CD8-positive, alpha-beta memory T cell (primary cell): ENCODE measurements at regions not wholly inside any gene's neighbourhood (a gene's known extent, or its start where the extent isn't known, plus 50 kb on each side); places are given as distances from the start of the nearest gene placed in this dataset.

Source experiments
- CTCF ChIA-PET: fragments of 350-600 bp; sonication (Branson Sonifier 250); formaldehyde crosslinking; loops from one replicate; lab custom pipeline; 2021; ENCODE audit warnings: antibody characterized with exemption; lab: Charles Lee
- POLR2A ChIA-PET: fragments of 350-600 bp; sonication (Branson Sonifier 250); formaldehyde crosslinking; loops from one replicate; lab custom pipeline; 2021; ENCODE audit warnings: antibody characterized with exemption; lab: Charles Lee
- DNase-seq, 5 donors: peaks; one replicate each; pipeline versions ENCODE4 v3.0.0 to v3.0.0-alpha.2; 2020 to 2022; ENCODE audit warnings: mixed read lengths in 1 of 5
- H3K27ac ChIP-seq: one replicate; pipeline ENCODE4 v1.7.0; 2013; ENCODE audit warnings: low read depth, mild to moderate bottlenecking, low read length, moderate library complexity
- H3K27me3 ChIP-seq: 2 replicates; pipeline ENCODE4 v1.7.0; 2013; ENCODE audit warnings: low read length, mild to moderate bottlenecking; ENCODE audit not compliant: insufficient read depth, poor library complexity, severe bottlenecking
- H3K36me3 ChIP-seq: 2 replicates; pipeline ENCODE4 v1.7.0; 2013; ENCODE audit warnings: mild to moderate bottlenecking, low read length, moderate library complexity; ENCODE audit not compliant: insufficient read depth
- H3K4me1 ChIP-seq: 2 replicates; pipeline ENCODE4 v1.7.0; 2013; ENCODE audit warnings: mild to moderate bottlenecking, low read length, moderate library complexity; ENCODE audit not compliant: insufficient read depth
- H3K4me3 ChIP-seq: 2 replicates; pipeline ENCODE4 v1.7.0; 2013; ENCODE audit warnings: mild to moderate bottlenecking, low read length
- H3K9me3 ChIP-seq: 2 replicates; pipeline ENCODE4 v1.7.0; 2013; ENCODE audit warnings: mild to moderate bottlenecking, low read length
- H3K27ac Mint-ChIP-seq, 8 donors: one replicate each; pipeline ENCODE4 v1.8.0; 2020 to 2021; ENCODE audit warnings: mixed read lengths in 8 of 8, mild to moderate bottlenecking in 6 of 8, inconsistent platforms in 3 of 8, moderate library complexity in 3 of 8
- H3K27me3 Mint-ChIP-seq, 2 donors: one replicate each; pipeline ENCODE4 v1.8.0; 2020 to 2021; ENCODE audit warnings: mixed read lengths in 2 of 2, mild to moderate bottlenecking in 1 of 2, moderate library complexity in 1 of 2
- H3K36me3 Mint-ChIP-seq, 3 donors: one replicate each; pipeline ENCODE4 v1.8.0; 2020 to 2021; ENCODE audit warnings: mixed read lengths in 3 of 3, inconsistent platforms in 1 of 3, mild to moderate bottlenecking in 1 of 3
- H3K4me1 Mint-ChIP-seq, 3 donors: one replicate each; pipeline ENCODE4 v1.8.0; 2020 to 2021; ENCODE audit warnings: mixed read lengths in 3 of 3, inconsistent platforms in 1 of 3, mild to moderate bottlenecking in 1 of 3
- H3K4me3 Mint-ChIP-seq, 7 donors: one replicate each; pipeline ENCODE4 v1.8.0; 2020 to 2021; ENCODE audit warnings: mixed read lengths in 7 of 7, mild to moderate bottlenecking in 6 of 7, moderate library complexity in 4 of 7, inconsistent platforms in 2 of 7
- H3K9me3 Mint-ChIP-seq, 5 donors: one replicate each; pipeline ENCODE4 v1.8.0; 2020 to 2022; ENCODE audit warnings: mixed read lengths in 5 of 5, mild to moderate bottlenecking in 3 of 5, moderate library complexity in 2 of 5, inconsistent platforms in 1 of 5

- Histone ChIP-seq H3K4me1 (no peaks in the 10 kb centered on the region), H3K9me3 (no peaks in the 10 kb centered on the region), H3K4me3 (no peak overlapping the region), H3K36me3 (no peaks in the 10 kb centered on the region), H3K27me3 (no peaks in the 10 kb centered on the region), H3K27ac (no peak overlapping the region)
- ChIA-PET CTCF (no interaction called here), POLR2A (no interaction called here)
- Mint-ChIP-seq H3K27me3 (peaks cover 0 to 3% of the 10 kb centered on the region in 2 donors), H3K27ac (no peak overlapping the region), H3K36me3 (peaks cover 0 to 5% (median 1%) of the 10 kb centered on the region in 3 donors), H3K9me3 (peaks cover 0 to 3% (median 0%) of the 10 kb centered on the region in 5 donors), H3K4me3 (no peak overlapping the region), H3K4me1 (no peaks in the 10 kb centered on the region)
- DNase-seq: no peak
Observed at GRCh38 chr2:217294211-217294610, 434.3 kb upstream of the TNP1 start.

GRCh38 chr2:217293607-217294006, 433.7 kb upstream of the TNP1 start:
- Mint-ChIP-seq H3K36me3 (peaks cover 0 to 5% (median 1%) of the 10 kb centered on the region in 3 donors), H3K4me3 (no peak overlapping the region), H3K4me1 (no peaks in the 10 kb centered on the region), H3K27ac (no peak overlapping the region), H3K27me3 (peaks cover 0 to 3% of the 10 kb centered on the region in 2 donors), H3K9me3 (peaks cover 0 to 3% (median 0%) of the 10 kb centered on the region in 5 donors)
- no peak overlapping the region for H3K27ac ChIP-seq
- H3K4me1 ChIP-seq: no peaks in the 10 kb centered on the region
- ChIA-PET CTCF (no interaction called here), POLR2A (no interaction called here)
- no peaks in the 10 kb centered on the region for H3K9me3 ChIP-seq
- no peaks in the 10 kb centered on the region for H3K27me3 ChIP-seq
- H3K4me3 ChIP-seq: no peak overlapping the region
- DNase-seq: no peak
- H3K36me3 ChIP-seq: no peaks in the 10 kb centered on the region

- no peak overlapping the region for H3K27ac Mint-ChIP-seq
- peaks cover 0 to 5% (median 1%) of the 10 kb centered on the region in 3 donors for H3K36me3 Mint-ChIP-seq
- Histone ChIP-seq H3K4me1 (no peaks in the 10 kb centered on the region), H3K36me3 (no peaks in the 10 kb centered on the region), H3K27me3 (no peaks in the 10 kb centered on the region), H3K9me3 (no peaks in the 10 kb centered on the region), H3K4me3 (no peak overlapping the region), H3K27ac (no peak overlapping the region)
- peaks cover 0 to 3% of the 10 kb centered on the region in 2 donors for H3K27me3 Mint-ChIP-seq
- ChIA-PET CTCF (no interaction called here), POLR2A (no interaction called here)
- no peak for DNase-seq
- H3K9me3 Mint-ChIP-seq: peaks cover 0 to 3% (median 0%) of the 10 kb centered on the region in 5 donors
- H3K4me3 Mint-ChIP-seq: no peak overlapping the region
- H3K4me1 Mint-ChIP-seq: no peaks in the 10 kb centered on the region
Observed at GRCh38 chr2:217293046-217293445, 433.2 kb upstream of the TNP1 start.

GRCh38 chr2:217291259-217291658, 431.4 kb upstream of the TNP1 start:
- H3K4me1 ChIP-seq: no peaks in the 10 kb centered on the region
- Mint-ChIP-seq H3K4me3 (no peak overlapping the region), H3K9me3 (peaks cover 0 to 3% (median 0%) of the 10 kb centered on the region in 5 donors), H3K27me3 (peaks cover 0 to 3% of the 10 kb centered on the region in 2 donors), H3K27ac (no peak overlapping the region), H3K36me3 (peaks cover 0 to 9% (median 0%) of the 10 kb centered on the region in 3 donors), H3K4me1 (no peaks in the 10 kb centered on the region)
- ChIA-PET CTCF (no interaction called here), POLR2A (no interaction called here)
- no peaks in the 10 kb centered on the region for H3K9me3 ChIP-seq
- no peaks in the 10 kb centered on the region for H3K27me3 ChIP-seq
- DNase-seq: no peak
- H3K27ac ChIP-seq: no peak overlapping the region
- no peaks in the 10 kb centered on the region for H3K36me3 ChIP-seq
- no peak overlapping the region for H3K4me3 ChIP-seq

GRCh38 chr2:217290467-217290866, 430.6 kb upstream of the TNP1 start:
- H3K27me3 Mint-ChIP-seq: peaks cover 0 to 3% of the 10 kb centered on the region in 2 donors
- Histone ChIP-seq H3K27ac (peak overlapping the region; percentile 29), H3K27me3 (no peaks in the 10 kb centered on the region), H3K4me1 (no peaks in the 10 kb centered on the region), H3K4me3 (no peak overlapping the region), H3K9me3 (no peaks in the 10 kb centered on the region), H3K36me3 (no peaks in the 10 kb centered on the region)
- DNase-seq: no peak
- POLR2A ChIA-PET: no interaction called here
- peaks cover 0 to 9% (median 0%) of the 10 kb centered on the region in 3 donors for H3K36me3 Mint-ChIP-seq
- H3K4me3 Mint-ChIP-seq: no peak overlapping the region
- H3K27ac Mint-ChIP-seq: no peak overlapping the region
- peaks cover 0 to 3% (median 0%) of the 10 kb centered on the region in 5 donors for H3K9me3 Mint-ChIP-seq
- CTCF ChIA-PET: no interaction called here
- no peaks in the 10 kb centered on the region for H3K4me1 Mint-ChIP-seq

- Mint-ChIP-seq H3K27ac (peak overlapping the region in 1 of 8 donors; percentile 50), H3K4me1 (no peaks in the 10 kb centered on the region)
- CTCF ChIA-PET: no interaction called here
Observed at GRCh38 chr2:217289907-217290280, 430.0 kb upstream of the TNP1 start.

GRCh38 chr2:217289177-217289906, 429.5 kb upstream of the TNP1 start:
- POLR2A ChIA-PET: no interaction called here
- H3K36me3 Mint-ChIP-seq: peaks cover 0 to 9% (median 0%) of the 10 kb centered on the region in 3 donors

More at GRCh38 chr2:217289907-217290280, 430.0 kb upstream of the TNP1 start:
- Histone ChIP-seq H3K4me3 (no peak overlapping the region), H3K36me3 (no peaks in the 10 kb centered on the region), H3K9me3 (no peaks in the 10 kb centered on the region), H3K27me3 (no peaks in the 10 kb centered on the region), H3K4me1 (no peaks in the 10 kb centered on the region), H3K27ac (peak overlapping the region; percentile 29)
- no peak for DNase-seq
- Mint-ChIP-seq H3K27me3 (peaks cover 0 to 3% of the 10 kb centered on the region in 2 donors), H3K4me3 (no peak overlapping the region), H3K36me3 (peaks cover 0 to 9% (median 0%) of the 10 kb centered on the region in 3 donors), H3K9me3 (peaks cover 0 to 3% (median 0%) of the 10 kb centered on the region in 5 donors)
- POLR2A ChIA-PET: no interaction called here

GRCh38 chr2:217288472-217289063, 428.7 kb upstream of the TNP1 start:
- POLR2A ChIA-PET: no interaction called here

More at GRCh38 chr2:217289177-217289906, 429.5 kb upstream of the TNP1 start:
- CTCF ChIA-PET: no interaction called here
- no peak for DNase-seq
- Histone ChIP-seq H3K27me3 (no peaks in the 10 kb centered on the region), H3K36me3 (no peaks in the 10 kb centered on the region), H3K27ac (no peak overlapping the region), H3K4me3 (no peak overlapping the region), H3K4me1 (no peaks in the 10 kb centered on the region), H3K9me3 (no peaks in the 10 kb centered on the region)
- Mint-ChIP-seq H3K27ac (peak overlapping the region in 1 of 8 donors; percentile 50), H3K27me3 (peaks cover 0 to 3% of the 10 kb centered on the region in 2 donors), H3K4me1 (no peaks in the 10 kb centered on the region), H3K4me3 (no peak overlapping the region), H3K9me3 (peaks cover 0 to 3% (median 0%) of the 10 kb centered on the region in 5 donors)

More at GRCh38 chr2:217288472-217289063, 428.7 kb upstream of the TNP1 start:
- Mint-ChIP-seq H3K36me3 (peaks cover 0 to 9% (median 0%) of the 10 kb centered on the region in 3 donors), H3K4me1 (no peaks in the 10 kb centered on the region), H3K27ac (no peak overlapping the region), H3K4me3 (no peak overlapping the region), H3K9me3 (peaks cover 0 to 3% (median 0%) of the 10 kb centered on the region in 5 donors), H3K27me3 (peaks cover 0 to 3% of the 10 kb centered on the region in 2 donors)
- no peaks in the 10 kb centered on the region for H3K9me3 ChIP-seq
- no peak for DNase-seq
- no peak overlapping the region for H3K27ac ChIP-seq
- no peak overlapping the region for H3K4me3 ChIP-seq
- CTCF ChIA-PET: no interaction called here
- no peaks in the 10 kb centered on the region for H3K36me3 ChIP-seq
- H3K27me3 ChIP-seq: no peaks in the 10 kb centered on the region
- H3K4me1 ChIP-seq: no peaks in the 10 kb centered on the region
